ENCODE measurements at regions not wholly inside any gene's neighbourhood (a gene's known extent, or its start where the extent isn't known, plus 50 kb on each side); places are given as distances from the start of the nearest gene placed in this dataset.
"Not testable (repeated sequence)": the region's sequence is repeated elsewhere in the genome, so short reads cannot be mapped to it uniquely, and the experiment has no call there.

- no peak for DNase-seq
- ChIA-PET POLR2A (no interaction called here), CTCF (interaction anchor here (1.6 kb wide), 1 partner anchor 10 kb away, joined by 5 read pairs; no protein-coding TSS in a partner anchor)
- Mint-ChIP-seq H3K4me3 (no peak overlapping the region), H3K27me3 (peaks cover 20% of the 10 kb centered on the region), H3K36me3 (ENCODE audit: low read depth) (no peaks in the 10 kb centered on the region), H3K4me1 (no peaks in the 10 kb centered on the region), H3K9me3 (ENCODE audit: low read depth) (peaks cover 5% of the 10 kb centered on the region), H3K27ac (no peak overlapping the region)
- no peak for ATAC-seq
- intact Hi-C loops (cut with DNase I, micrococcal nuclease), result no loop called here
Observed at GRCh38 chr11:19422276-19422675, 181.5 kb upstream of the E2F8 start.

- H3K27me3 Mint-ChIP-seq, result peaks cover 15% of the 10 kb centered on the region
- POLR2A ChIA-PET, result no interaction called here
- peaks cover 5% of the 10 kb centered on the region for H3K9me3 Mint-ChIP-seq (ENCODE audit: low read depth)
- DNase-seq (no peak), ATAC-seq (no peak)
- no peak overlapping the region for H3K27ac Mint-ChIP-seq
- H3K4me1 Mint-ChIP-seq, result no peaks in the 10 kb centered on the region
- H3K4me3 Mint-ChIP-seq, result no peak overlapping the region
- CTCF ChIA-PET, result no interaction called here
- no peaks in the 10 kb centered on the region for H3K36me3 Mint-ChIP-seq (ENCODE audit: low read depth)
- intact Hi-C loops (cut with DNase I, micrococcal nuclease), result no loop called here
Observed at GRCh38 chr11:19420868-19421533, 180.3 kb upstream of the E2F8 start.

- H3K4me3 Mint-ChIP-seq, result no peak overlapping the region
- POLR2A ChIA-PET, result no interaction called here
- CTCF ChIA-PET, result no interaction called here
- DNase-seq, result no peak
- H3K4me1 Mint-ChIP-seq, result no peaks in the 10 kb centered on the region
- H3K27ac Mint-ChIP-seq, result no peak overlapping the region
- intact Hi-C loops (cut with DNase I, micrococcal nuclease), result no loop called here
- peaks cover 7% of the 10 kb centered on the region for H3K9me3 Mint-ChIP-seq (ENCODE audit: low read depth)
- peaks cover 10% of the 10 kb centered on the region for H3K27me3 Mint-ChIP-seq
- no peak for ATAC-seq
- H3K36me3 Mint-ChIP-seq (ENCODE audit: low read depth), result no peaks in the 10 kb centered on the region
Observed at GRCh38 chr11:19419808-19420207, 179.1 kb upstream of the E2F8 start.

- CTCF ChIA-PET, result no interaction called here
Observed at GRCh38 chr11:19419021-19419750, 178.4 kb upstream of the E2F8 start.

GRCh38 chr11:19418221-19418620 is 177.5 kb upstream of the E2F8 start:
- DNase-seq, result no peak
- H3K4me3 Mint-ChIP-seq, result no peak overlapping the region
- intact Hi-C loops (cut with DNase I, micrococcal nuclease), result no loop called here
- ChIA-PET POLR2A (no interaction called here), CTCF (no interaction called here)
- no peaks in the 10 kb centered on the region for H3K4me1 Mint-ChIP-seq
- ATAC-seq, result no peak
- H3K27me3 Mint-ChIP-seq, result peaks cover 13% of the 10 kb centered on the region
- H3K9me3 Mint-ChIP-seq (ENCODE audit: low read depth), result peaks cover 8% of the 10 kb centered on the region
- no peak overlapping the region for H3K27ac Mint-ChIP-seq
- H3K36me3 Mint-ChIP-seq (ENCODE audit: low read depth), result no peaks in the 10 kb centered on the region

More at GRCh38 chr11:19419021-19419750, 178.4 kb upstream of the E2F8 start:
- no peak overlapping the region for H3K4me3 Mint-ChIP-seq
- no peaks in the 10 kb centered on the region for H3K4me1 Mint-ChIP-seq
- peaks cover 8% of the 10 kb centered on the region for H3K9me3 Mint-ChIP-seq (ENCODE audit: low read depth)
- H3K27me3 Mint-ChIP-seq, result peaks cover 10% of the 10 kb centered on the region
- H3K36me3 Mint-ChIP-seq (ENCODE audit: low read depth), result no peaks in the 10 kb centered on the region
- no peak overlapping the region for H3K27ac Mint-ChIP-seq
- ATAC-seq (no peak), DNase-seq (no peak)
- POLR2A ChIA-PET, result no interaction called here
- intact Hi-C loops (cut with DNase I, micrococcal nuclease), result no loop called here

GRCh38 chr11:19412070-19412469 is 171.3 kb upstream of the E2F8 start:
- ATAC-seq; H3K4me3 Mint-ChIP-seq; H3K36me3 Mint-ChIP-seq (ENCODE audit: low read depth); intact Hi-C loops (cut with DNase I, micrococcal nuclease); POLR2A ChIA-PET; H3K27ac Mint-ChIP-seq; H3K9me3 Mint-ChIP-seq (ENCODE audit: low read depth); DNase-seq; H3K4me1 Mint-ChIP-seq: not testable (repeated sequence)
- H3K27me3 Mint-ChIP-seq, result peaks cover 20% of the 10 kb centered on the region
- CTCF ChIA-PET, result interaction anchor here (0.5 kb wide), 1 partner anchor 24 kb away, joined by 3 read pairs; no protein-coding TSS in a partner anchor

GRCh38 chr11:19410032-19410431 is 169.3 kb upstream of the E2F8 start:
- no peak overlapping the region for H3K4me3 Mint-ChIP-seq
- intact Hi-C loops (cut with DNase I, micrococcal nuclease), result no loop called here
- no peak overlapping the region for H3K27ac Mint-ChIP-seq
- no peak for DNase-seq
- peaks cover 4% of the 10 kb centered on the region for H3K9me3 Mint-ChIP-seq (ENCODE audit: low read depth)
- ATAC-seq, result no peak
- H3K36me3 Mint-ChIP-seq (ENCODE audit: low read depth), result no peaks in the 10 kb centered on the region
- ChIA-PET POLR2A (no interaction called here), CTCF (no interaction called here)
- peaks cover 29% of the 10 kb centered on the region for H3K27me3 Mint-ChIP-seq
- H3K4me1 Mint-ChIP-seq, result no peaks in the 10 kb centered on the region

GRCh38 chr11:19409307-19409706 is 168.6 kb upstream of the E2F8 start:
- ATAC-seq (no peak), DNase-seq (no peak)
- Mint-ChIP-seq H3K9me3 (ENCODE audit: low read depth) (no peaks in the 10 kb centered on the region), H3K36me3 (ENCODE audit: low read depth) (no peaks in the 10 kb centered on the region), H3K4me3 (no peak overlapping the region), H3K27me3 (peaks cover 29% of the 10 kb centered on the region), H3K27ac (no peak overlapping the region), H3K4me1 (no peaks in the 10 kb centered on the region)
- CTCF ChIA-PET, result no interaction called here
- intact Hi-C loops (cut with DNase I, micrococcal nuclease), result no loop called here
- POLR2A ChIA-PET, result interaction anchor here (0.6 kb wide), 1 partner anchor 36 kb away, joined by 4 read pairs; no protein-coding TSS in a partner anchor

- no peak for ATAC-seq
- Mint-ChIP-seq H3K4me3 (no peak overlapping the region), H3K9me3 (ENCODE audit: low read depth) (no peaks in the 10 kb centered on the region), H3K4me1 (no peaks in the 10 kb centered on the region), H3K27ac (no peak overlapping the region), H3K27me3 (peaks cover 29% of the 10 kb centered on the region), H3K36me3 (ENCODE audit: low read depth) (no peaks in the 10 kb centered on the region)
- intact Hi-C loops (cut with DNase I, micrococcal nuclease), result no loop called here
- no peak for DNase-seq
- ChIA-PET CTCF (interaction anchor here (0.9 kb wide), 1 partner anchor 24 kb away, joined by 3 read pairs; no protein-coding TSS in a partner anchor), POLR2A (interaction anchor here (0.6 kb wide), 1 partner anchor 884 kb away, joined by 3 read pairs; no protein-coding TSS in a partner anchor)
Observed at GRCh38 chr11:19407677-19408270, 167.0 kb upstream of the E2F8 start.

GRCh38 chr11:19405966-19406365 is 165.2 kb upstream of the E2F8 start:
- no peak for DNase-seq
- ChIA-PET POLR2A (no interaction called here), CTCF (no interaction called here)
- Mint-ChIP-seq H3K36me3 (ENCODE audit: low read depth) (no peaks in the 10 kb centered on the region), H3K27me3 (peaks cover 22% of the 10 kb centered on the region), H3K9me3 (ENCODE audit: low read depth) (no peaks in the 10 kb centered on the region), H3K4me3 (no peak overlapping the region), H3K27ac (no peak overlapping the region), H3K4me1 (no peaks in the 10 kb centered on the region)
- no peak for ATAC-seq
- intact Hi-C loops (cut with DNase I, micrococcal nuclease), result no loop called here

GRCh38 chr11:19404787-19405186 is 164.0 kb upstream of the E2F8 start:
- ATAC-seq, result no peak
- Mint-ChIP-seq H3K27ac (no peak overlapping the region), H3K4me1 (no peaks in the 10 kb centered on the region), H3K36me3 (ENCODE audit: low read depth) (no peaks in the 10 kb centered on the region), H3K4me3 (no peak overlapping the region), H3K27me3 (peaks cover 19% of the 10 kb centered on the region), H3K9me3 (ENCODE audit: low read depth) (no peaks in the 10 kb centered on the region)
- intact Hi-C loops (cut with DNase I, micrococcal nuclease), result no loop called here
- no peak for DNase-seq
- ChIA-PET CTCF (interaction anchor here (0.6 kb wide), 1 partner anchor 23 kb away, joined by 3 read pairs; no protein-coding TSS in a partner anchor), POLR2A (no interaction called here)

Measured in activated CD4-positive, alpha-beta T cell treated with anti-CD3 and anti-CD28 coated beads for 36 hours (primary cell).